ENCODE measurements at regions not wholly inside any gene's neighbourhood (a gene's known extent, or its start where the extent isn't known, plus 50 kb on each side); places are given as distances from the start of the nearest gene placed in this dataset.

GRCh38 chr9:108021096-108021710, 531.6 kb upstream of the KLF4 start:
- DNase-seq (ENCODE audit: low read depth in 2 of 3, low spot score in 1 of 3) = no peak

- no peak for DNase-seq (ENCODE audit: low read depth in 2 of 3, low spot score in 1 of 3)
Measured at GRCh38 chr9:108019821-108020220, 530.3 kb upstream of the KLF4 start.

DNA sequence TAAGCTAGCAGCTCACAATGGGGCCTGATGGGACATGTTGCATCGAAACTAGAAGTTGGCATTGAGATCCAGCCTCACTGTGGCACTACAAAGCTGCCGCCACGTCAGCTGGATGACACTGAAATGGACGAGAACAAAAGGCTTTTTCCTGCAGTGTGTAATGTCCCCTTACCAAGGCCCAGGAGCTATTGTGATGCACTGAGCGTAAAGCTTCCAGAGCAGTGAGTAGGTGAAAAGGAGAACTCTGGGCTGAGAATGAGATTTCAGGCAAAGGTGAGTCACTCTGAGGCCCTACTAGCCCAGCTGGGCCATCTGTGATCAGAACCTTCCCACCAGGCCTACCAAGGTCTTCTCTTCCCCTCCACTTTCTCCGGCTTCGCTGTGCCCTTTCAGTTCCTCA, 528.1 kb upstream of the KLF4 start:
- DNase-seq (ENCODE audit: low read depth in 2 of 3, low spot score in 1 of 3) = no peak

DNA sequence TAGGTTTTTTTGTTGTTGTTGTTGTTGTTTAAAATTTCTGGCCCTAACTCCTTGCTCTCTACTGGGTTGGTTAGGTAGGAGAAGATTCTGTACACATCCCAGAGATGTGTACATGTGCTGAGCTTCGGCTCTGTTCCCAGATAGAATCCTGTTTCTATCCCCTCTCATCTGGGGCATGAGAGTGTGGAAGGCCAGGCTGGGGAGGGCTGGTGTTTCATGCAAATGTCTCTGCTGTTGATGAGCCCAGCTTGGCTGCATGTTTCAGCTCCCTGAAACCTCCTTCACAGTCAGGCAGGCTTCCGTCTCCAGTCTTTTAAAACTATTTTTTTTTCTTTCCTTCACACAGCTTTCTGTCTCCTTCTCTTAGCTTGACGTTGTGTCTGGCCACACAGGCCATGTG, 526.9 kb upstream of the KLF4 start:
- no peak for DNase-seq (ENCODE audit: low read depth in 2 of 3, low spot score in 1 of 3)

- DNase-seq (ENCODE audit: low read depth in 2 of 3, low spot score in 1 of 3) = no peak
Measured at GRCh38 chr9:108015690-108016089, 526.1 kb upstream of the KLF4 start.

- no peak for DNase-seq (ENCODE audit: low read depth in 2 of 3, low spot score in 1 of 3)
Measured at GRCh38 chr9:108014353-108014752, 524.8 kb upstream of the KLF4 start.

DNA sequence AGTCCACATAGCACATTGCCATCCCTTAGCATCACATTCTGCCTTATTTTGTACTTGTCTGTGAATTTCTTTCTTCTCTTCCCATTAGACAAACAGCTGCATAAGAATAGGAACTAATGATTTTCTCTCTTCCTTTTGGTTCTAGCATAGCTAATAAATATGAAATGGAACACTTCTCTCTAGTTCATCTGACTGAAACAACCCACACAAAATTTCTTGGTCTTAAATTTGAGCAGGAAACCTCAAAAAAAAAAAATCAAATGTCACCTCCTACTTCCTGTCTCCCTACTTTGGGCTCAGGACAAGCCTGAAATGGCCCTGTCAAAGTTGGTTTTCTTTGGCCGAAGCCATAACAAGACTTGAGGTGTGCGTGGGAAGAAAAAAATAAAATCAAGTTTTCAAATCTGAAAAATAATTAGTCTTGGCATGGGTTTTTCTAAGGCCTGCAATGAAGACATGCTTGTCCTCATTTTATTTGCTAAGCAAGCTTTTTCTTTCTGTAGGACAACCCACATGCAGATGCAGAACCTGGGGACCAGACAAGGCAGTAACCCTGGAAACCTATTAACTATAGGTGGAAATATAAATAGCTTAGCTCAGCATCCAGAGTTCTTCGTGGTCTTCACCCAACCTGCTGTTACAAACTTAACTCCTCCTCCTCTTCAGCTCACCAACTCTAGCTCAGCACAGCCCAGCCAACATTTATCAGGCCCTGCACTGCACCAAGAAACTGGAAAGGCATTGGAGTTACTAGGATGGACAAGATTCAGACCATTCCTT, 523.5 kb upstream of the KLF4 start:
- DNase-seq (ENCODE audit: low read depth in 2 of 3, low spot score in 1 of 3) = no peak

- no peak for DNase-seq (ENCODE audit: low read depth in 2 of 3, low spot score in 1 of 3)
Measured at GRCh38 chr9:108012405-108012804, 522.8 kb upstream of the KLF4 start.

DNA sequence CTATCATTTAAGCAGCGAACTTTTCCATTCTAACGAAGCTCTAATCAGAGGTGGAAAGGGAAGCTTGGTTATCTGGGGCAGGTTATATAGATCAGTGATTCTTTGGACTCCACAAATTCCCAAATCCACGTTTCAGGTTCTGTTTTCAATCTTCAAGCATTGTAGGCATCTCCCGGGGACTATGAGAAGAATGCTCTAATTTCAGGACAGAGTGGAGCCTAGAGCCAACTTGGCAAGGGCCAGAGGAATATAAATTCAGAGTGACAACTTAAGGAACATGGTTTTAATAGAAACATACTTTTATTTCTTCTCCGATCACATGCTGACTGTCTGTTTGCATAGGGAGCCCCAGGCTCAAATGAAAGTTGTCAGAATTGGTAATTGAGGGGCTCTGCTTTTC, 514.0 kb upstream of the KLF4 start:
- no peak for DNase-seq (ENCODE audit: low read depth in 2 of 3, low spot score in 1 of 3)

DNA sequence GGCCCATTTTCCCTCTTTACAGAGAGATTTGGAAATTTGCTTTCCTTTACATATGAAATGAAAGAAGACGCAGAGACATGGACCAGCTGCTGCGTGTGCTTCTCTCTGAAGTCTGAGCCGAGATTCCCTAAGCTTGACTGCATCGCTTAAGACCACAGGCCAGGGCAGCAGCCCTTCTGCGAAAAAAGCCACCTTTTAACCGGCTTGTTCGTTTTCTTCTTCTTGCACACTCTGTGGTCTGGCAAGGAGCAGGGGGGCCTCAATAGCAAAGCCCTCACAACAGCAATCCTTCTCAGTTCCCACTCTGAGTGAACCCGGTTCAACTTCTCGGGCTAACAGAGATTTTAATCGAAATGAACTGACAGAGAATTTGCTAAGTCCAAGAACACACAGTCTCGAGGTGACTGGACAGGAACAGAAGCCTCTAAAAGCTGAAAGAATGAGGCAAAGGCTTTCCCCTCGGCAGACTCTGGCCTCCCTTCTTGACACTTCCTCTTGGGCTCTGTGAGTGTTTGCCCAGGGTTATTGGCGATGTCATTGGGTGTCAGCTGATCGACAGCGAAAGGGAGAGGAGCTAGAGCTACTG, 512.9 kb upstream of the KLF4 start:
- DNase-seq (ENCODE audit: low read depth in 2 of 3, low spot score in 1 of 3) = no peak

DNA sequence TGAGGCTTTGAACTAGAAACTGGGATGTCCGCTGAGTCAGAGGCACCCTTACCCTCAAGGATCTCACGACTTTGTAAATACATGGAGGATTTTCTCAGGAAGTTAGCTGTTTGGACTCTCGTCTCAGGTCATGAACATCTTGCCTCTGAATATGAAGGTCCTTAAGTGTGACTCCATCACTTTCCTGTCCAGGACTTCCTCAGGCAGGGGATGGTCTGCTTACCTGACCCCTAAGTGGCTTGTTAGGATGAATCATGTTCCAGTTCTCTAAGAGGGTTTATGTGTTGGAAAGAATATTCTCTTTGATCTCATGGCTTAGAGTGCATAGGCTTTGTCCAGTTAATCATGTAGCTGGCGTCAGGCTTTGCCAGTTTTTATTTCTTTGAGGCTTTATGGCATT, 511.7 kb upstream of the KLF4 start:
- no peak for DNase-seq (ENCODE audit: low read depth in 2 of 3, low spot score in 1 of 3)

DNA sequence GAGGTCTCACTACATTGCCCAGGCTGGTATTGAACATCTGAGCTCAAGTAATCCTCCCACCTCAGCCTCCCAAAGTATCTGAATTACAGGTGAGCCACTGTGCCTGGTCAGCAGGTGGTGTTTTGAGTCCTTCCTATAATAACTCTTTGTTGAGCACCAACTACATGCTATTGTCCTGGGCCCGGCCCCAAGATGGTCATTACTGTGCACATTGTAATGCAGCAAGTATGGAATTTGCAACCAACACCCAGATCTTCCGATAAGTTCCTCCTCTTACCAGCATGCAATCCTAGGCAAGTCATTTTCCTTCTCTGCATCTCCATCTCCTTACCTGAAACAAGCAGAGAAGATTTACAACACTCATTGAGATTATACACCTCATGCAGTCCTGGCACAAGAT, 510.3 kb upstream of the KLF4 start:
- DNase-seq (ENCODE audit: low read depth in 2 of 3, low spot score in 1 of 3) = no peak

DNA sequence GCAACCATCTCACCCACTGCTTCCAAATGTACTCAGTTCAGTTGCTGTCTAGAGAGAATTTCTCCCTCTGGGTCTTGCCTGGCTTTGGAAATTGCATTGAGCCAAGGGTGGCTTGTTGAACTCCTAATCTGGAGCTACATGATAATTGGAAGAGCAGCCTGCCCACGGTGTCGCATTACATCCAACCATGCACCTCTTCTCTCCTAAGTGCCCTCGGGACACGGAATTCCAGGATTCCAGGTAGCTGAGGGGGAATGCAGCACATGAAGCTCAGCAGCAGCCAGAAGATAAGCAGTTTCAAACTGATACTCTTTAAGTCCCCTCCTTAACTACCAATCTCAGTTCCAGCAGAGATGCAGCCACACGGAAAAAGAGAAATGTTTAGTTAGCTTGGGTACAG, 509.4 kb upstream of the KLF4 start:
- no peak for DNase-seq (ENCODE audit: low read depth in 2 of 3, low spot score in 1 of 3)

- no peak for DNase-seq (ENCODE audit: low read depth in 2 of 3, low spot score in 1 of 3)
Measured at GRCh38 chr9:107994648-107995047, 505.1 kb upstream of the KLF4 start.

DNA sequence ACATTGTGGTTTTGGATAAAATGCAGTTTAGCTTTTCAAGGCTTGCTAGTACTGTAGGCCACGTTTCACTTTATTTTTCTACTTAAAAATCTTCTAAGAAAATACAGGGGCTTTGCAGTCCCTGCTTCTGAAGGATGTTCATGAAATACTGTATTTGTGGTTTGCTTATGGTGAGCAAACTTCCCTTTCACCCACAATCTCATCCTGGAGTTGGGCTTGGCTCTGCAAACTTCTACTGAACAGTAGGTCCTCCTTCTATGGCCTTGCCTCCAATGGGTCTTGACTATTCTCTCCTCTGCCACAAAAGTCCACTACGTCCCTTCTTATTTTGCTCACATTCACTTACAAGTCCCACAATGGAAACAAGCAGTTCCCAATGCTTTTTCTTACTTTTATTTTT, 502.7 kb upstream of the KLF4 start:
- DNase-seq (ENCODE audit: low read depth in 2 of 3, low spot score in 1 of 3) = no peak

DNA sequence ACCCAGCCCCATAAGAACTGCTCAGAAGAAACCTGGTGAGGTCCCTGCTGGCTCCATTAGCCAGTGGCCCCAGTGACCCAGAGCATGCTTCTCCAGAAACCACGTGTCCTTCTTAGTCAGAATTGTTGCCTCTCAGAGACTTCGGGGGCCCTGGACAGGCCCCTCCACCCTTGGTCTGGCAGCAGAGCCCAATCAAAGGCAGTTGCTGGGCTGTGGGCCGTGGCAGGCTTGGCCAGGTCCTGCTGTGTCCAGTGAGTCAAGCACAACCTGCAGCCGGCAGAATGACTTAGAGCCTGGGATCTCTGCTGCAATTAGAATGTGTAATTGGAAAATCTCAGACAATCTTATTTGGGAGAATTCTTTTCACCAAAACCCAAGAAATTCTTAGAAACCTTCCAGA, 502.0 kb upstream of the KLF4 start:
- DNase-seq (ENCODE audit: low read depth in 2 of 3, low spot score in 1 of 3) = no peak

GRCh38 chr9:107989544-107989943, 500.0 kb upstream of the KLF4 start:
- DNase-seq (ENCODE audit: low read depth in 2 of 3, low spot score in 1 of 3) = no peak

- no peak for DNase-seq (ENCODE audit: low read depth in 2 of 3, low spot score in 1 of 3)
Measured at GRCh38 chr9:107989099-107989498, 499.5 kb upstream of the KLF4 start.

DNA sequence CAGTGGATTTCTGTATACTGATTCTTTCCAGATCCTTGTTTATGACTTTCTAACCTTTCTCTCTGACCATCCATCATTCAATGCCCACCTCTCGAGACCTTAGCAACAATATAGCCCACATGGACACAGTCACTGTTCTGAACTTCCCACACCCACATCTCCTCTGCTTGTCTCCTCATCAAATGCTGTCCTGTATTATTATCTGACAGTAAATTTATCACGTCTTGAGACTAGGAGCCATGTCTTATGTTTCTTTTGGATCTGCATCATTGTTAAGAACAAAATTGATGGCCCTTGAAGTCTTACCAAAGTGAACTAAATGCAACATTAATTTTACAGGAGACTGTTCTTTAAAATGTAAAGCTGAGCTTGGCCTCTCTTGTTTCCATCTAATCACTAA, 495.4 kb upstream of the KLF4 start:
- no peak for DNase-seq (ENCODE audit: low read depth in 2 of 3, low spot score in 1 of 3)

DNA sequence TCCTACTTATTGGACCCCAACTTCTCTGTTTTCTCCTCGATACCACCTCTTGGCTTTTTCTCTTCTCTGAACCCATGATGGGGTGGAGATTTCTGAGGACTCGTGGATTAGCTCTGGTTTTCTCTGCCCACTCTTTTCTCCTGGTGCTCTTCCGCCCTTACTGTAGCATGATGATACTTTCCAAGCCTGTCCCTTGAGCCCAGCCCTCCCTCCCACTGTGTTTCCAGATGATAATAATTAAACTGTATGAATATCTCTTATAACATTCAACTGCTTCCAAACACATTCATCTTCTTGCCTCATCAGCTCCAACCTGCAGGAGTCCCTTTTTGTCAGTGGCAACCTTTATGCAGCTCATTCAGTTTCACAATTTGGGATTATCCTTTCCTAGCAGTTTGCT, 494.2 kb upstream of the KLF4 start:
- no peak for DNase-seq (ENCODE audit: low read depth in 2 of 3, low spot score in 1 of 3)

DNA sequence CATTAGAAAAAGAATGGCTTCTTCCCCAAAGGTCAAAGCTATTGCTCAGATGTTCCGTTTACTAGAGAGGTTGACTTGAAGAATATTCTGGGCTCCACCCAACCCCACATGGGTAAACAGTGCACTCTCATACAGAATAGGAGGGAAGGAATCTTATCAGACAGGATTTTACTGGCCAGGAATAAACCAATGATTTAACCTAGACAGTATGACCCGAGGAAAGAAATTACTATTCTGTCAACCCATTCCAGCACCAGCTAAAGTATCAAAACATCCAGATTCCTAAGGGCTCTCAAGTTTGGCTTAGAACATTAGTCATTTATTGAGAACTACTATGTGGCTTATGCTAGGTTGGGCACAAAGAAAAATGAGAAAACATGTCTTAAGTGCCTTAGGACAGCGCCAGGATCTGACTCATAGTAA, 493.6 kb upstream of the KLF4 start:
- no peak for DNase-seq (ENCODE audit: low read depth in 2 of 3, low spot score in 1 of 3)

- DNase-seq (ENCODE audit: low read depth in 2 of 3, low spot score in 1 of 3) = no peak
Measured at GRCh38 chr9:107982745-107983144, 493.2 kb upstream of the KLF4 start.

- no peak for DNase-seq (ENCODE audit: low read depth in 2 of 3, low spot score in 1 of 3)
Measured at GRCh38 chr9:107982001-107982400, 492.4 kb upstream of the KLF4 start.

Measured in stimulated activated CD4-positive, alpha-beta T cell treated with anti-CD3 and anti-CD28 coated beads, Interleukin-12 subunit alpha, Interleukin-12 subunit beta, amount 100 ng/mL, for 48 hours (primary cell).